ENCODE measurements at regions not wholly inside any gene's neighbourhood (a gene's known extent, or its start where the extent isn't known, plus 50 kb on each side); places are given as distances from the start of the nearest gene placed in this dataset.

DNA sequence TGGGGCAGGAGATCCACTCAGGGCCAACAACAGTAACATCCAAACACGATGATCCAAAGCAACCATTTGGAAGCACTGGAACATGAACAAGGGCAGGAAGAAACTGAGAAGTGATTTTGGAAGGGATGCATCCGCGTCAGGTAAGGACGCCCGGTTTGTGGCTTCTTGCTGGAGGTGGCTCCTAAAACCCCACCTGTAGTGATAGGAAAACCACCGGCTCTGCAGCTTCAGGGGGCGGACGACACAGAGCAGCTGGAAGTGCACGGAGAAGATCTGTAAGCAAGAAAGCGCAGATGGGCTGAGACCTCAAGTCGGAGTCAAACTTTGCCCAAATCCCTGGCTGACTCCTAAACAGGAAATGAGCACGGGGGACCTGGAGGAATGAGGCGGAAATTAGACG lies 1066.1 kb downstream of the BRD1 start:
- no peak overlapping the region for H3K4me3 ChIP-seq
- H3K27ac ChIP-seq = no peak overlapping the region
- intact Hi-C loops (cut with DNase I; ENCODE audit: low total_unique reads) = no loop called here
- peaks cover 0 to 9% (median 3%) of the 10 kb centered on the region in 4 donors for H3K9me3 ChIP-seq
- no peaks in the 10 kb centered on the region for H3K36me3 ChIP-seq
- H3K27me3 ChIP-seq = peaks cover 0 to 4% (median 0%) of the 10 kb centered on the region in 3 donors
- 73 to 85% (median 78%) methylated on average over 14 of the region's 14 CpGs for WGBS, 5 donors
- TF ChIP-seq, protein P1, sequence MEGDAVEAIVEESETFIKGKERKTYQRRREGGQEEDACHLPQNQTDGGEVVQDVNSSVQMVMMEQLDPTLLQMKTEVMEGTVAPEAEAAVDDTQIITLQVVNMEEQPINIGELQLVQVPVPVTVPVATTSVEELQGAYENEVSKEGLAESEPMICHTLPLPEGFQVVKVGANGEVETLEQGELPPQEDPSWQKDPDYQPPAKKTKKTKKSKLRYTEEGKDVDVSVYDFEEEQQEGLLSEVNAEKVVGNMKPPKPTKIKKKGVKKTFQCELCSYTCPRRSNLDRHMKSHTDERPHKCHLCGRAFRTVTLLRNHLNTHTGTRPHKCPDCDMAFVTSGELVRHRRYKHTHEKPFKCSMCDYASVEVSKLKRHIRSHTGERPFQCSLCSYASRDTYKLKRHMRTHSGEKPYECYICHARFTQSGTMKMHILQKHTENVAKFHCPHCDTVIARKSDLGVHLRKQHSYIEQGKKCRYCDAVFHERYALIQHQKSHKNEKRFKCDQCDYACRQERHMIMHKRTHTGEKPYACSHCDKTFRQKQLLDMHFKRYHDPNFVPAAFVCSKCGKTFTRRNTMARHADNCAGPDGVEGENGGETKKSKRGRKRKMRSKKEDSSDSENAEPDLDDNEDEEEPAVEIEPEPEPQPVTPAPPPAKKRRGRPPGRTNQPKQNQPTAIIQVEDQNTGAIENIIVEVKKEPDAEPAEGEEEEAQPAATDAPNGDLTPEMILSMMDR (IDR thresholded peaks at IDR 0.05) = no peak
- TF ChIP-seq EP300 (IDR thresholded peaks at IDR 0.05) (no peak), POLR2A (IDR thresholded peaks at IDR 0.05) (no peak), POLR2AphosphoS5 (IDR thresholded peaks at IDR 0.05) (no peak)
- peak in 1 of 2 donors; percentile 15 for DNase-seq
- no peaks in the 10 kb centered on the region for H3K4me1 ChIP-seq

GRCh38 chr22:48760481-48761390 lies 1066.9 kb downstream of the BRD1 start:
- Histone ChIP-seq H3K4me3 (no peak overlapping the region), H3K27me3 (peaks cover 0 to 12% (median 0%) of the 10 kb centered on the region in 3 donors), H3K36me3 (no peaks in the 10 kb centered on the region), H3K4me1 (no peaks in the 10 kb centered on the region), H3K27ac (no peak overlapping the region), H3K9me3 (peaks cover 0 to 8% (median 3%) of the 10 kb centered on the region in 4 donors)
- DNase-seq = peak in 1 of 2 donors; percentile 20
- TF ChIP-seq POLR2A (IDR thresholded peaks at IDR 0.05) = no peak
- intact Hi-C loops (cut with DNase I; ENCODE audit: low total_unique reads) = no loop called here
- WGBS, 5 donors = 70 to 89% (median 82%) methylated on average over 19 of the region's 19 CpGs

GRCh38 chr22:48758881-48759875 lies 1068.5 kb downstream of the BRD1 start:
- intact Hi-C loops (cut with DNase I; ENCODE audit: low total_unique reads) = no loop called here
- Histone ChIP-seq H3K4me3 (no peak overlapping the region), H3K9me3 (no peaks in the 10 kb centered on the region), H3K27ac (no peak overlapping the region), H3K36me3 (no peaks in the 10 kb centered on the region), H3K27me3 (peaks cover 0 to 23% (median 0%) of the 10 kb centered on the region in 3 donors), H3K4me1 (no peaks in the 10 kb centered on the region)
- 84 to 94% (median 90%) methylated on average over 22 of the region's 22 CpGs for WGBS, 5 donors
- peak in 1 of 2 donors; percentile 9 for DNase-seq
- TF ChIP-seq, protein P1 (IDR thresholded peaks at IDR 0.05) = no peak
- no peak for TF ChIP-seq POLR2A (IDR thresholded peaks at IDR 0.05)
- TF ChIP-seq EP300 (IDR thresholded peaks at IDR 0.05) = no peak
- TF ChIP-seq POLR2AphosphoS5 (IDR thresholded peaks at IDR 0.05) = no peak

DNA sequence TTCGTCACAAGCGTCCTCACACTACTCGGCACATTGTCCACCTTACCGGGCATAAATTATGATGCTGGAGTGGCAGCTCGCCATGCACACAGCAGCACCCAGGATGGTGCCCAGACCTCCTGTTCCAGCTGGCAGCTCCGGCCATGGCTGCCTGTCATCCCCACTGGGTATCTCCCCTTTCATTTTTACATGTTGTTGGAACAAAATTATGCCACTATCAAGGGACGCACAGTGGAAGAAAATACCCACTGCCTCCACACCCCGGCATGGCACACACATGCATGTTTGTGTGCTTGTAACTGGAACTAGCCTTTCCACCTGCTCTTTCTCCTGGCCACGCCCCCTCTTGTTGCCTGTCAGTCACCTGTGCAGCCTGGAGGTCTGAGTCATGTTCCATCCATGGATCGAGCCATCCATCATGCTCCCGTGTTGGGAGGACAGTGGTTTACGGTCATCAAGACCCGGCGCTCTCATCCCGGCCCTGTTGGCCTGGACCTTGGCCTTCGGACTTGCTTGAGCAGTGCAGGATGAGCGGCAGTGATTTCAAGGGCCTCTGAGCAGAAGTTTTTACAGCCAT lies 1069.6 kb downstream of the BRD1 start:
- TF ChIP-seq POLR2A (IDR thresholded peaks at IDR 0.05) (no peak), POLR2AphosphoS5 (IDR thresholded peaks at IDR 0.05) (no peak), EP300 (IDR thresholded peaks at IDR 0.05) (no peak)
- TF ChIP-seq, protein P1 (IDR thresholded peaks at IDR 0.05) = no peak
- DNase-seq = peak in 1 of 2 donors; percentile 25

More for the DNA sequence above, 1069.6 kb downstream of the BRD1 start:
- intact Hi-C loops (cut with DNase I; ENCODE audit: low total_unique reads) = no loop called here
- Histone ChIP-seq H3K36me3 (no peaks in the 10 kb centered on the region), H3K27ac (no peak overlapping the region), H3K27me3 (peaks cover 0 to 23% (median 0%) of the 10 kb centered on the region in 3 donors), H3K9me3 (no peaks in the 10 kb centered on the region), H3K4me1 (no peaks in the 10 kb centered on the region), H3K4me3 (no peak overlapping the region)
- WGBS, 5 donors = 71 to 88% (median 75%) methylated on average over 17 of the region's 17 CpGs
